Activated CD4-positive, alpha-beta T cell treated with anti-CD3 and anti-CD28 coated beads for 1 hour (primary cell): ENCODE measurements at regions not wholly inside any gene's neighbourhood (a gene's known extent, or its start where the extent isn't known, plus 50 kb on each side); places are given as distances from the start of the nearest gene placed in this dataset.
"Not testable (repeated sequence)": the region's sequence is repeated elsewhere in the genome, so short reads cannot be mapped to it uniquely, and the experiment has no call there.

ENCODE experiments used
- DNase-seq: peaks from one replicate; pipeline ENCODE4 v3.0.0-alpha.2; 2020

DNA sequence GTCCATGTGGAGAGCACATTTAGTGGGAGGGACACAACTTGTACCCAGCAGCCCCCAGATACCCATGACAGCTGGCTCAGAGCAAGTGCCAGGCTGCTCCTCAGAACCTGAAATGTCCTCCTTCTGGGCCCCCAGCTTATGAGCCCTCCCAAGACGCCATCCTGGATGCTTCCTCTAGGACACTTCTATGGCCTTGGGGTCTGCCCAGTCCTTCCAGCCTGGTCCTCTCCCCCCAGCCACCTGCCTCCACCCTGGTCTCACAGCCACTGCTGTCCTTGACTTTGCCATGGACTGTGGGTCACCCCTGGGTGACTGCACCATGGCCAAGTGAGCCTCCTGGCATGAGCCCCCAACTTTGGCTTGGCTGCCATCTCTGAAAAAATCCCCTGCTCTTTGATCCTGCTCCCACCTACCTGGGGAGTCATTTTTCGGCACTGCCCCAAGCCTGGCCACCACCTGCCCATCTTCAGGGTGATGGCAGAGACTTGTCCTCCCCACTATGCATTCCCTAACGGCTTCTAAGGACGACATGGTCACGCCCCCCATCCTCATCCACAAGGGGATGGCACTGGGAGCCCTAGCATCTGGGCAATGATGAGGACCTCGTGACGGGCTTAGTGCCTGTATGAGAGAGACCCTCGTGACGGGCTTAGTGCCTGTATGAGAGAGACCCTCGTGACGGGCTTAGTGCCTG, 323.7 kb downstream of the TMEM121 start:
- DNase-seq: no peak

DNA sequence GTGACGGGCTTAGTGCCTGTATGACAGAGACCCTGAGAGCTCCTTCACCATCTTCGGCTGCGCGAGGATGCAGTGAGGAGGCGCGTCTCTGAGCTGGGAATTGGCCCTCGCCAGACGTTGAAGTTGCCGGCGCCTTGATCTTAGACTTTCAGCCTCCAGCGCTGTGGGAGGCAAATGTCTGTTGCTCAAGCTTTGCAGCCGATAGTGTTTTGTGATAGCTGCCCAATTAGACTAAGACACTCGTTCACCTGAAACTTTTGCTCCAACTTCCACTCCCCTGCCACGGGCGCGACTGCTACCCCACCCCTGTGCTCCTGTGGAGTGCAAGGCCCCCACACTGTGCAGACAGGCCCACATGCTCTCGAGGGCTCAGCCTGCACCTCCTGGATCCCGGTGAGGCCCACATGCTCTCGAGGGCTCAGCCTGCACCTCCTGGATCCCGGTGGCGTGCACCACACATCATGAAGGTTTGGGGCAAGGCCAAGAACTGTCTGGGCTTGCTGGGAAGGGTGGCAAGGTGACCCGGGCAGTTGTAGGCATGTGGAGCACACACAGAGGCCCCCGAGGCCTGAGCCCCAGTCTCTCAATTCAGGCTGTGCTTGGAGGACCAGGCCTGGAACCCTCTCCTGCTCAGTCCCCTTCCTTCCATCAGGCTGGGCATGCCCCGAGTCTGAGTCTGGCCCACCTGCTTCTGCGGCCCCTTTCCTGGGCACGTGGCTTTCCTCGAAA, 324.6 kb downstream of the TMEM121 start:
- no peak for DNase-seq

DNA sequence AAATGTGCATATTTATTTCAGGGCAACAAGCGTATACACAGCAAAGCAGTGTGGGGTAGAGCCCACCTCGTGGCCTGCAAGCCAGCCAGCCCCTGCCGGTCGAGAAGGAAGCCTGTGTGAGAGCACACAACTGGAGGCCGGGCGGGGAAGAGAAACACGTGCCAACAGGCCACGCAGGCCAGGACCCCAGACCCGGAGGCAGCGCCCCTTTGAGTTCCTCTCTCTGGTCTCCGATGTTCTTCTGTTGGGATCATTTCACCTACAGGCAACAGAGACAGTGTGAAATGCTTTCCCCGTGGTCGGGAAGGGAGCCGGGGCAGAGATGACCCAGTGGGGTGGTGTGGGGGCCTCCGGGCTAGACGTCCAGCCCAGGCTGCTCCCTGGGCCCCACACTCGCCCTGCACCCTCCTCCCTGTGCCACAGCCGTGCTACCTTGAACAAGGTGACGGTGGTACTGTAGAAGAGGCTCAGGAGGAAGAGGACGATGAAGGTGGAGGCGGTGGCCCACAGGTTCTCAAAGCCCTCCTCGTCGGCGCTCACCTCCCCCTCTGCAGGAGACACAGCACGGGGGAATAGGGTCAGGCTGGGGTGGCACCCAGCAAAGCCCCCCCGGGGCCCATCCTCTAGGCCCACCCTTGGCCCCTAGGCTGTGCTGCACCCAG, 325.5 kb downstream of the TMEM121 start:
- DNase-seq: peak; percentile 7

DNA sequence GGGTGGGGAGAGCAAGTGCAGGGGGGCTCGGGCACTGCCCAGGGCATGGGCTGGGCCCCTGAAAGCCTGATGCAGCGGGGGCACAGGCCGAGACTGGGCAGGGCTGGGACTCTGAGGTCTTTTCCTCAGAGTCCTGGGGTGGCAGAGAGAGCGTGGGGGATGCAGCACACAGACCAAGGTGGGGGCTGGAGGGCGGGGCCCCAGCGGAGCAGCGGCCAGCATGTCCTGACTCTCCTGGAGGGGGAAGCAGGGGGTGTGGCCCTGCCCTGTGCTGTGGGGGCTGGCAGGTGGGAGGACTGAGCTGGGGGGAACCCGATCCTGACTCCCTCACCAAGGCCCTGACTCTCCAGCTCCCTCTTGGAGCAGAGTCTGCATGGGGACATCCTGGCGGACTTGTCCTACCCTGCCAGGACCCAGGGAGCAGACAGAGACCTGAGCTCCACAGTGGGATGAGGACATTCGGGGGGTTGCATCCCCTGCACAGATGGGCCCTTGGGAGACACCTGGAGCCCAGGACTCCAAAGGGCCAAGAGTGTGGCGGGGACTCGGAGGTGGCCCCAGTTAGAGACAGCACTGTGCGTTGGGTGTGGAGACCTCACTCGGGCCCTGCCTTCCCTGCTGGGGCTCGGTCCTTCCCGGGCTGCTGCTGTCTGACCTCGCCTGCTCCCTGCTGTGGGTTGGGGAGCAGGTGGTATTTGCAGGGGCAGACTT, 326.1 kb downstream of the TMEM121 start:
- DNase-seq: no peak

DNA sequence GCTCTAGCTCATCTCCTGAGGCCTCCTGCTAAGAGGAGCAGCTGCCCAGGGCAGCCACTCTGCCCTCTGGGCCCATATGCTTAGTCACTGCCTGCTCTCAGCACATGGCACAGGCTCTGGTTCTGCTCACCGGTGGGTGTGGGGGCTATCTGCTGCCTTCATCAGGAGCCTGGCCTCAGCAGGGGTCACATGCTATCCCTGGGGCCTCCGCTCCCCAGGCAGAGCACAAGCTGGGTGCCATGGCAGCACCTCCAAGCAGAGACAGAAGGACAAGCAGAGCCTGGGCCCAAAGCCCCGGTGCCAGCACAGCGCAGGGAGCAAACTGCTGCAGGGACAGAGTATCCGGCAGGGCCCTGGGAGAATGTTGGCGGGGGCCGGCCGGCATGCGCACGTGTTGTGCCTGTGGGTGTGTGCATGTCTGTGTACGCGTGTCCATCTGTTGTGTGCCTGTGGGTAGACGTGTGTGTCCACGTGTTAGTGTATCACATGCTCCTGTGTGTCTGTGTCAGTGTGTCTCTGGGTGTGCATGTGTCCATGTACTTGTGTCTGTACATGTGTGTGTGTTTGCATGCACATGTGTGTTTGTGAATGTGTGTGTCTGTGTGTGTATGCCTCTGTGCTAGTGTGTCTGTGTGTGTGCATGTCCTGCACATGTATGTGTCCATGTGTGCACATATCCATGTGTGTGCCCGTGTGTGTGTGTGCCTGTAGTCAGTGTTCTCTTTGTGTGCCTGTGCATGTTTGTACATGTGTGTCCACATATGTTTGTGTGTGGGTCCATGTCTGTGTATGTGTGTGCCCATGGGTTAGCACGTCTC, 326.9 kb downstream of the TMEM121 start:
- no peak for DNase-seq

DNA sequence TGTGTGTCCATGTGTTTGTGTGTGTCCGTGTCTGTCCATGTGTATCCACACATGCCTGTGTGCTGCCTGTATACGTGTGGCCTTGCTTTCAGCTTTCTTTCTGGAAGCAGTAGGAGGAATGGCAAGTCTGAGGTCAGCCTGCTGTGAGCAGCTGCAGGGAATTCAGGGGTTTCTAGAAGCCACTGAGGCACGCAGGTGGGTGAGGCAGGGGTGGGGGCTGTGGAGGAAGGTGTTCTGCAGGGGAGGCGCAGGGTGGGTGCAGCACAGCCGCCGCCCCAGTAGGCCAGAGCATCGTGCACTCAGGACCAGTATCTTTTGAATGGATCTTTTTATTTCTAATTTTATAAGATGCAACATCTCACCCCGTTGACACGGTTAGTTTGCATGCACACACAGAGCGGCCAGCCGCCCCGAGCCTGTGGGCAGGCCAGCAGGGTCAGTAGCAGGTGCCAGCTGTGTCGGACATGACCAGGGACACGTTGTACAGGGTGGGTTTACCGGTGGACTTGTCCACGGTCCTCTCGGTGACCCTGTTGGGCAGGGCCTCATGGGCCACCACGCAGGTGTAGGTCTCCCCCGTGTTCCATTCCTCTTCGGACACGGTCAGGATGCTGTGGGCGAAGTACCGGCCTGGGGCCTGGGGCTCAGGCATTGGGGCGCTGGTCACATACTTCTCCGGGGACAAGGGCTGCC, 327.7 kb downstream of the TMEM121 start:
- DNase-seq: no peak

DNA sequence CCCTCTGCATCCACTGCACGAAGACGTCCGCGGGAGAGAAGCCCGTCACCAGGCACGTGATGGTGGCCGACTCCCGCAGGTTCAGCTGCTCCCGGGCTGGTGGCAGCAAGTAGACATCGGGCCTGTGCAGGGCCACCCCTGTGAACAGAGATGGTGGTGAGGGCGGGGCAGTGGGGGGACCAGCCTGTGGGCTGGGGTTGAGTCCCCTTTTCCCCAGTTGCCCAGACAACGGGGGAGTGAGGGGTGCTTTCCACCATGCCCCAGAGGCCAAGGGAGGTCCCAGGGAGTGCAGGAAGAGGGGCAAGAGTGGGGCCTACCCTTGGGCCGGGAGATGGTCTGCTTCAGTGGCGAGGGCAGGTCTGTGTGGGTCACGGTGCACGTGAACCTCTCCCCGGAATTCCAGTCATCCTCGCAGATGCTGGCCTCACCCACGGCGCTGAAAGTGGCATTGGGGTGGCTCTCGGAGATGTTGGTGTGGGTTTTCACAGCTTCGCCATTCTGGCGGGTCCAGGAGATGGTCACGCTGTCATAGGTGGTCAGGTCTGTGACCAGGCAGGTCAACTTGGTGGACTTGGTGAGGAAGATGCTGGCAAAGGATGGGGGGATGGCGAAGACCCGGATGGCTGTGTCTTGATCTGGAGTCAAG, 328.3 kb downstream of the TMEM121 start:
- no peak for DNase-seq

DNA sequence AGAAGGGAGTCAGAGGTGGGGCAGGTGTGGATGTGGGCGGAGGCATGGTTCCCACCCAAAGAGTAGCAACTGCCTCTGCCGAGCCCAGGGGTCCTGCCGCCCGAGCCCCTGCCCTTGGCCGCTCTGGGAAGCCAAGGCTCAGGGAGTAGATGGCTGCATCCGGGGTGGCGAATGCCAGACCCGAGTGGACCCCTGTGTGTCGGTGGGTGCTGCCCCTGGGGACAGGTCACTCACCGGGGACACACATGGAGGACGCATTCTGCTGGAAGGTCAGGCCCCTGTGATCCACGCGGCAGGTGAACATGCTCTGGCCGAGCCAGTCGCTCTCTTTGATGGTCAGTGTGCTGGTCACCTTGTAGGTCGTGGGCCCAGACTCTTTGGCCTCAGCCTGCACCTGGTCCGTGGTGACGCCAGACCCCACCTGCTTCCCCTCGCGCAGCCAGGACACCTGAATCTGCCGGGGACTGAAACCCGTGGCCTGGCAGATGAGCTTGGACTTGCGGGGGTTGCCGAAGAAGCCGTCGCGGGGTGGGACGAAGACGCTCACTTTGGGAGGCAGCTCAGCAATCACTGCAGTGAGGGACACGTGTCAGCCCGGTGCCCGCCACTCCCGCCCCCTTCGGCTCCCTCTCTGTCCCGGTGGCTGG, 329.0 kb downstream of the TMEM121 start:
- DNase-seq: no peak

DNA sequence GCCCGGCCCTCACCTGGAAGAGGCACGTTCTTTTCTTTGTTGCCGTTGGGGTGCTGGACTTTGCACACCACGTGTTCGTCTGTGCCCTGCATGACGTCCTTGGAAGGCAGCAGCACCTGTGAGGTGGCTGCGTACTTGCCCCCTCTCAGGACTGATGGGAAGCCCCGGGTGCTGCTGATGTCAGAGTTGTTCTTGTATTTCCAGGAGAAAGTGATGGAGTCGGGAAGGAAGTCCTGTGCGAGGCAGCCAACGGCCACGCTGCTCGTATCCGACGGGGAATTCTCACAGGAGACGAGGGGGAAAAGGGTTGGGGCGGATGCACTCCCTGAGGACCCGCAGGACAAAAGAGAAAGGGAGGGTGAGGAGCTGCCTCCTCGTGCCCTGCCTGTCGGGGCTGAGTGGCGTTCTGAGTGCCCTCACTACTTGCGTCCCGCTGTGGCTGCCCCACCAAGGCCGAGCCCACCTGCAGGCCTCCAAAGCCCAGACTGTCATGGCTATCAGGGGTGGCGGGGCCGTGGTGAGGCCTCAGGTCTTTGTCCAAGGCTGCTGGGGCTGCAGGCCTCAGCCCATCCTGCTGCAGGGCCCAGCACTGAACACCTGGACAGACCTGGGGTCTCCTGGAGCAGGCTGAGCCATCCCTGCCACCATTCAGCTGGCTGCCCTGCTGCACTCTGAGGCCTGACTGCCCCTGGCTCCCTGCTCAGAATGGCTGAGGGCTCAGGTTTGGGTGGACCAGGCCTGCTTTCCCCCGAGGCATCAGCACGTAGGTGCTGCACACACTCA, 329.7 kb downstream of the TMEM121 start:
- no peak for DNase-seq

DNA sequence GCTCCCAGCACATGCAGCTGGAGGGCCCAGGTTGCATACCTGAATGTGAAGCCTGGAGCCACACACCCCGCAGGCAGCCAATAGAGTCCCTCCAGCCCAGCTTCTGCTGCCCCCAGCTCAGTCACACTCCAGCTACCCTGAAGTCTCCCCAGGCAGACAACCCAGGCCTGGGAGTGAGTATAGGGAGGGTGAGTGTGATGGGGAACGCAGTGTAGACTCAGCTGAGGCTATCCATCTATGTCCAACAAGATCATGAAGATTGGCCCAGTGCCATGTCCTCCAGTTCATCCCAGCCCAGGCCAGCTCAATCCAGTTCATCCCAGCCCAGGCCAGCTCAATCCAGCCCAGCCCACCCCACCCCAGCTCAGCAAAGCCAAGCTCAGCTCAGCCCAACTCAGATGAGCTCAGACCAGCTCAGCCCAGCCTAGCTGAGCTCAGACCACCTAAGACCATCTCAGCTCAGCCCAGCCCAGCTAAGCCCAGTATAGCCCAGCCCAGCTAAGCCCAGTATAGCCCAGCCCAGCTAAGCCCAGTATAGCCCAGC, 330.4 kb downstream of the TMEM121 start:
- no peak for DNase-seq

DNA sequence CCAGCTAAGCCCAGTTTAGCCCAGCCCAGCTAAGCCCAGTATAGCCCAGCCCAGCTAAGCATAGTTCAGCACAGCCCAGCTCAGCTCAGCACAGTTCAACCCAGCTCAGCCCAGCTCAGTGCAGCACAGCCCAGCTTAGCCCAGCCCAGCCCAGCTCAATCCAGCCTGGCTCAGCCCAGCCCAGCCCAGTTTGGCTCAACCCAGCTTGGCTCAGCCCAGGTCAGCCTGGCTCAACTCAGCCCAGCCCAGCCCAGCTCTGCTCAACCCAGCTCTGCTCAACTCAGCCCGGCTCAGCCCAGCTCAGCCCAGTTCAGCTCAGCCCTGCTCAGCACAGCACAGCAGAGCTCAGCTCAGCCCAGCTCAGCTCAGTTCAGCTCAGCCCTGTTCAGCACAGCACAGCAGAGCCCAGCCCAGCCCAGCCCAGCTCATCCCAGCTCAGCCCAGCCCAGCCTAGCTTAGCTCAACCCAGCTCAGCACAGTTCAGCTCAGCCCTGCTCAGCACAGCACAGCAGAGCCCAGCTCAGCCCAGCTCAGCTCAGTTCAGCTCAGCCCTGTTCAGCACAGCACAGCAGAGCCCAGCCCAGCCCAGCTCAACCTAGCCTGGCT, 330.9 kb downstream of the TMEM121 start:
- DNase-seq: peak; percentile 7

DNA sequence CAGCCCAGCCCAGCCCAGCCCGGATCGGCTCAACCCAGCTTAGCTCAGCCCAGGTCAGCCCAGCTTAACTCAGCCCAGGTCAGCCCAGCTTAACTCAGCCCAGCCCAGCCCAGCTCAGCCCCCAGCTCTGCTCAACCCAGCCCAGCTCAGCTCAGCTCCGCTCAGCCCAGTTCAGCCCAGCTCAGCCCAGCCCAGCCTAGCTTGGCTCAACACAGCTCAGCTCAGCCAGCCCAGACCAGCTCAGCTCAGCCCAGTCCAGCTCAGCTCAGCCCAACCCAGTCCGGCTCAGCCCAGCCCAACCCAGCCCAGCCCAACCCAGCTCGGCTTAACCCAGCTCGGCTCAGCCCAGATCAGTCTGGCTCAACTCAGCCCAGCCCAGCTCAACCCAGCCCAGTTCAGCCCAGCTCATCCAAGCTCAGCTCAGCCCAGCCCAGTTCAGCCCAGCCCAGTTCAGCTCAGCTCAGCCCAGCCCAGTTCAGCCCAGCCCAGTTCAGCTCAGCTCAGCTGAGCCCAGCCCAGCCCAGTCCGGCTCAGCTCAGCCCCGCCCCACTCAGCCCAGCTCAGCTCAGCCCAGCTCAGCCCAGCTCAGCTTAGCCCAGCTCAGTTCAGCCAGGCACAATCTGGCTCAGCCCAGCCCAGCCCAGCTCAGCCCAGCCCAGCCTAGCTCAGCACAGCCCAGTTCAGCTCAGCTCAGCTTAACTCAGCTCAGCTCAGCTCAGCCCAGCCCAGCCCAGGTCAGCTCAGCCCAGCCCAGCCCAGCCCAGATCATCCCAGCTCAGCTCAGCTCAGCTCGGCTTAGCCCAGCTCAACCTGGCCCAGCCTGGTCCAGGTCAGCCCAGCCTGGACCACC, 331.7 kb downstream of the TMEM121 start:
- DNase-seq: peak; percentile 8

DNA sequence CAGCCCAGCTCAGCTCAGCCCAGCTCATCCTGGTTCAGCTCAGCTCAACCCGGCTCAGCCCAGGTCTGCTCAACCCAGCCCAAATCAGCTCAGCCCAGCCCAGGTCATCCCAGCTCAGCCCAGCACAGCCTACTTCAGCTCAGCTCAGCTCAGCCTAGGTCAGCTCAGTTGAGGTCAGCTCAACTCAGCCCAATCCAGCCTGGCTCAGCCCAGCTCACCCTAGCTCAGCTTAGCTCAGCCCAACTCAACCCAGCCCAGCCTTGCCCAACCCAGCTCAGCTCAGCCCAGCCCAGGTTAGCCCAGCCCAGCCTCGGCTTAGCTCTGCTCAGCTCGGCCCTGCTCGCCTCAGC, 332.3 kb downstream of the TMEM121 start:
- peak; percentile 7 for DNase-seq

DNA sequence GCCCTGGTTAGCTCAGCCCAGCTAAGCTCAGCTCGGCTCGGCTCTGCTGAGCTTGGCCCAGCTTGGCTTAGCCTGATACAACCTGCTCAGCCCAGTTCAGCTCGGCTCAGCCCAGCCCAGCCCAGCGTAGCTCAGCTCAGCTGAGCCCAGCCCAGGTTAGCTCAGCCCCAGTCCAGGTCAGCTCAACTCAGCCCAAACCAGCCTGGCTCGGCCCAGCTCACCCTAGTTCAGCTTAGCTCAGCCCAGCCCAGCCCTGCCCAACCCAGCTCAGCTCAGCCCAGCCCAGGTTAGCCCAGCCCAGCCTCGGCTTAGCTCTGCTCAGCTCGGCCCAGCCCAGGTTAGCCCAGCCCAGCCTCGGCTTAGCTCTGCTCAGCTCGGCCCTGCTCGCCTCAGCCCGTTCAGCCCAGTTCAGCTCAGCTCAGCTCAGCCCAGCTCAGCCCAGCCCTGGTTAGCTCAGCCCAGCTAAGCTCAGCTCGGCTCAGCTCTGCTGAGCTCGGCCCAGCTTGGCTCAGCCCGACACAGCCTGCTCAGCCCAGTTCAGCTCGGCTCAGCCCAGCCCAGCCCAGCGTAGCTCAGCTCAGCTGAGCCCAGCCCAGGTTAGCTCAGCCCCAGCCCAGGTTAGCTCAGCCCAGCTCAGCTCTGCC, 332.8 kb downstream of the TMEM121 start:
- not testable (repeated sequence) for DNase-seq

DNA sequence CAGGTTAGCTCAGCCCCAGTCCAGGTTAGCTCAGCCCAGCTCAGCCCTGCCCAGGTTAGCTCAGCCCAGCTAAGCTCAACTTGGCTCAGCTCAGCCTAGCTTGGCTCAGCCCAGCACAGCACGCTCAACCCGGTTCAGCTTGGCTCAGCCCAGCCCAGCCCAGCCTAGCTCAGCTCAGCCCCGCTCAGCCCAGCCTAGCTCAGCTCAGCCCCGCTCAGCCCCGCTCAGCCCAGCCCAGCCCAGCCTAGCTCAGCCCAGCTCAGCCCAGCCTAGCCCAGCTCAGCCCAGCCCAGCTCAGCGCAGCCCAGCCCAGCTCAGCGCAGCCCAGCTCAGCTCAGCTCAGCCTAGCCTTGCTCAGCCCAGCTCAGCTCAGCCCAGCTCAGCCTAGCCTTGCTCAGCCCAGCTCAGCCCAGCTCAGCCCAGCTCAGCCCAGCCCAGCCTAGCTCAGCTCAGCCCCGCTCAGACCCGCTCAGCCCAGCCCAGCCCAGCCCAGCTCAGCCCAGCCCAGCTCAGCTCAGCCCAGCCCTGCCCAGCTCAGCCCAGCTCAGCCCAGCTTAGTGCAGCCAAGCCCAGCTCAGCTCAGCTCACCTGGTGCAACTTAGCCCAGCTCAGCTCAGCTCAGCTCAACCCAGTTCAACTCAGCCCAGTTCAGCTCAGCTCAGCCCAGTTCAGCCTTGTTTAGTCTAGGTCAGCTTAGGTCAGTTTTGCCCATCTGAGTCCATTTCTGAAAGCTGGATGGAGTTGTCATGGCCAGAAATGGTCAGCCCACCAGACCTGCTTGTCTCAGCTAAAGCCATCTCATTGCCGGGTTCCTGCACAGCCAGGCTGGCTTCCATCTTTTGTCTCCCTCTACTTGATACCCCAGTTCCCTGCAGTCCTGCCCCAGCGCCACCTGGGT, 333.6 kb downstream of the TMEM121 start:
- DNase-seq: peak; percentile 12
